ENCODE measurements at regions not wholly inside any gene's neighbourhood (a gene's known extent, or its start where the extent isn't known, plus 50 kb on each side); places are given as distances from the start of the nearest gene placed in this dataset.
"Not testable (repeated sequence)": the region's sequence is repeated elsewhere in the genome, so short reads cannot be mapped to it uniquely, and the experiment has no call there.

- DNase-seq = not testable (repeated sequence)
Measured at GRCh38 chr7:24396387-24396786, 112.4 kb downstream of the NPY start.

- peak; percentile 52 for DNase-seq
Measured at GRCh38 chr7:24401628-24402593, 117.9 kb downstream of the NPY start.

- no peak for DNase-seq
Measured at GRCh38 chr7:24402655-24403054, 118.7 kb downstream of the NPY start.

- DNase-seq = no peak
Measured at GRCh38 chr7:24403557-24403956, 119.6 kb downstream of the NPY start.

- no peak for DNase-seq
Measured at GRCh38 chr7:24404315-24404714, 120.3 kb downstream of the NPY start.

GRCh38 chr7:24405002-24405401 is 121.0 kb downstream of the NPY start:
- no peak for DNase-seq

GRCh38 chr7:24406053-24406788 is 122.2 kb downstream of the NPY start:
- DNase-seq = no peak

GRCh38 chr7:24406789-24407299 is 122.9 kb downstream of the NPY start:
- no peak for DNase-seq

- DNase-seq = no peak
Measured at GRCh38 chr7:24407965-24408364, 124.0 kb downstream of the NPY start.

- no peak for DNase-seq
Measured at GRCh38 chr7:24408798-24409430, 124.9 kb downstream of the NPY start.

GRCh38 chr7:24409431-24410024 is 125.5 kb downstream of the NPY start:
- no peak for DNase-seq

- DNase-seq = no peak
Measured at GRCh38 chr7:24411226-24411625, 127.2 kb downstream of the NPY start.

GRCh38 chr7:24417526-24418120 is 133.6 kb downstream of the NPY start:
- no peak for DNase-seq

- DNase-seq = peak; percentile 19
Measured at GRCh38 chr7:24419077-24419476, 135.1 kb downstream of the NPY start.

- peak; percentile 42 for DNase-seq
Measured at GRCh38 chr7:24419511-24419910, 135.5 kb downstream of the NPY start.

GRCh38 chr7:24422441-24423010 is 138.5 kb downstream of the NPY start:
- DNase-seq = no peak

- no peak for DNase-seq
Measured at GRCh38 chr7:24425664-24426063, 141.7 kb downstream of the NPY start.

GRCh38 chr7:24427048-24427447 is 143.1 kb downstream of the NPY start:
- no peak for DNase-seq

GRCh38 chr7:24428676-24429075 is 144.6 kb upstream of the PALS2 start:
- no peak for DNase-seq

GRCh38 chr7:24432677-24433076 is 140.6 kb upstream of the PALS2 start:
- DNase-seq = no peak

GRCh38 chr7:24434972-24435371 is 138.3 kb upstream of the PALS2 start:
- no peak for DNase-seq
